ENCODE measurements at regions not wholly inside any gene's neighbourhood (a gene's known extent, or its start where the extent isn't known, plus 50 kb on each side); places are given as distances from the start of the nearest gene placed in this dataset.

DNA sequence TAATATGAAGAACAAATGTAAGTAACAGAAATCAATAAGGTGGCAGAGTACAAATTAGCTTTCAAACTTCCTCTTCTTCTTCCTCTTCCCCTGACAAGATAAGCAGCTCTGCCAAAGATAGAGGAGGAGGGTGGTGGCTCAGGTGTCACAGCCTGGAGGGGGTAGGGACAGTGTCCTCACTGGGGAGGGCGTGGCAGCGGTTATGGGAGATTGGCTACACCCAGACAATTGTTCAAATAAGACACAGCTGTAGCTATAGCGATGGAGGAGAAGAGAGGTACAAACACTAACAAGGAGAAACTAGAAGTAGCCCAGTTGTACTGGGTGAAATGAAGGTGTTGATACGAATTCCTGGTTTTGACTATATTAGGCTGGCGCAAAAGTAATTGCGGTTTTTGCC is 198.5 kb downstream of the TBXT start:
- no peak for TF ChIP-seq POLR2A (IDR thresholded peaks at IDR 0.05)
- TF ChIP-seq, protein P1, sequence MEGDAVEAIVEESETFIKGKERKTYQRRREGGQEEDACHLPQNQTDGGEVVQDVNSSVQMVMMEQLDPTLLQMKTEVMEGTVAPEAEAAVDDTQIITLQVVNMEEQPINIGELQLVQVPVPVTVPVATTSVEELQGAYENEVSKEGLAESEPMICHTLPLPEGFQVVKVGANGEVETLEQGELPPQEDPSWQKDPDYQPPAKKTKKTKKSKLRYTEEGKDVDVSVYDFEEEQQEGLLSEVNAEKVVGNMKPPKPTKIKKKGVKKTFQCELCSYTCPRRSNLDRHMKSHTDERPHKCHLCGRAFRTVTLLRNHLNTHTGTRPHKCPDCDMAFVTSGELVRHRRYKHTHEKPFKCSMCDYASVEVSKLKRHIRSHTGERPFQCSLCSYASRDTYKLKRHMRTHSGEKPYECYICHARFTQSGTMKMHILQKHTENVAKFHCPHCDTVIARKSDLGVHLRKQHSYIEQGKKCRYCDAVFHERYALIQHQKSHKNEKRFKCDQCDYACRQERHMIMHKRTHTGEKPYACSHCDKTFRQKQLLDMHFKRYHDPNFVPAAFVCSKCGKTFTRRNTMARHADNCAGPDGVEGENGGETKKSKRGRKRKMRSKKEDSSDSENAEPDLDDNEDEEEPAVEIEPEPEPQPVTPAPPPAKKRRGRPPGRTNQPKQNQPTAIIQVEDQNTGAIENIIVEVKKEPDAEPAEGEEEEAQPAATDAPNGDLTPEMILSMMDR (IDR thresholded peaks at IDR 0.05): no peak

All from right lobe of liver (tissue), 4 donors.